ENCODE measurements at regions not wholly inside any gene's neighbourhood (a gene's known extent, or its start where the extent isn't known, plus 50 kb on each side); places are given as distances from the start of the nearest gene placed in this dataset.

GRCh38 chr12:58487678-58488161 lies 432.6 kb downstream of the LRIG3 start:
- ATAC-seq (no peak), DNase-seq (no peak)
- Histone ChIP-seq H3K4me3 (no peak overlapping the region), H3K4me1 (ENCODE audit: low read depth) (no peaks in the 10 kb centered on the region), H3K36me3 (ENCODE audit: low read depth) (no peaks in the 10 kb centered on the region), H3K9me3 (no peaks in the 10 kb centered on the region)
- no peak for TF ChIP-seq CTCF (IDR thresholded peaks at IDR 0.05)
- intact Hi-C loops (cut with DNase I, micrococcal nuclease) = no loop called here

GRCh38 chr12:58489394-58489793 lies 430.9 kb downstream of the LRIG3 start:
- no peaks in the 10 kb centered on the region for H3K9me3 ChIP-seq
- no peak for ATAC-seq
- no peak overlapping the region for H3K4me3 ChIP-seq
- H3K4me1 ChIP-seq (ENCODE audit: low read depth) = no peaks in the 10 kb centered on the region
- intact Hi-C loops (cut with DNase I, micrococcal nuclease) = no loop called here
- DNase-seq = no peak
- TF ChIP-seq CTCF (IDR thresholded peaks at IDR 0.05) = no peak
- no peaks in the 10 kb centered on the region for H3K36me3 ChIP-seq (ENCODE audit: low read depth)

- intact Hi-C loops (cut with DNase I, micrococcal nuclease) = no loop called here
- Histone ChIP-seq H3K4me1 (ENCODE audit: low read depth) (no peaks in the 10 kb centered on the region), H3K9me3 (no peaks in the 10 kb centered on the region), H3K36me3 (ENCODE audit: low read depth) (no peaks in the 10 kb centered on the region), H3K4me3 (no peak overlapping the region)
- no peak for ATAC-seq
- DNase-seq = no peak
- TF ChIP-seq CTCF (IDR thresholded peaks at IDR 0.05) = no peak
Measured at GRCh38 chr12:58491306-58491705, 429.0 kb downstream of the LRIG3 start.

GRCh38 chr12:58496411-58497190 lies 423.7 kb downstream of the LRIG3 start:
- TF ChIP-seq CTCF (IDR thresholded peaks at IDR 0.05) = no peak
- intact Hi-C loops (cut with DNase I, micrococcal nuclease) = no loop called here
- no peaks in the 10 kb centered on the region for H3K4me1 ChIP-seq (ENCODE audit: low read depth)
- H3K36me3 ChIP-seq (ENCODE audit: low read depth) = no peaks in the 10 kb centered on the region
- no peak overlapping the region for H3K4me3 ChIP-seq
- DNase-seq = no peak
- ATAC-seq = no peak
- no peaks in the 10 kb centered on the region for H3K9me3 ChIP-seq

GRCh38 chr12:58500399-58500798 lies 419.9 kb downstream of the LRIG3 start:
- DNase-seq (no peak), ATAC-seq (no peak)
- intact Hi-C loops (cut with DNase I, micrococcal nuclease) = no loop called here
- Histone ChIP-seq H3K4me3 (no peak overlapping the region), H3K36me3 (ENCODE audit: low read depth) (no peaks in the 10 kb centered on the region), H3K4me1 (ENCODE audit: low read depth) (peaks cover 6% of the 10 kb centered on the region), H3K9me3 (no peaks in the 10 kb centered on the region)
- no peak for TF ChIP-seq CTCF (IDR thresholded peaks at IDR 0.05)
